ENCODE measurements at regions not wholly inside any gene's neighbourhood (a gene's known extent, or its start where the extent isn't known, plus 50 kb on each side); places are given as distances from the start of the nearest gene placed in this dataset.

DNA sequence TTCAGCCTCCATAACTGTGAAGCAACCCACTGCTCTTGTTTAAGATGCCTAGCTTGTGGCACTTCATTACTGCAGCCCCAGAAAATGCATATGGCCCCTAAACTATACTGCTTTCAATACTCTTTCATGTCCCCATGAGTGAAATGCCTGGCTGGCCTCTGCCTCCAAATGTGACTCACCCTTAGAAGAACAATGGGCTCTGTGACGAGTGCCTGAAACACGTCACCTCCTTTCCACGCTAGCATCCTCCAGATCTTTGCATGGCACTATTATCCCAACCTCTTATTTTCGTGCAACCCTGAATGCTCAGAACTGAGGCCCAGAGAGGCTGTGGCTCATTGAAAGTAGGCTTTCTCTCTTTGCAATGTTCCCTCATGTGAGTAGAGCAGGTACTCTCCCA lies 233.1 kb downstream of the CBLN1 start:
- Histone ChIP-seq H3K4me3 (no peak overlapping the region), H3K27me3 (no peaks in the 10 kb centered on the region), H3K4me1 (no peaks in the 10 kb centered on the region), H3K9me3 (no peaks in the 10 kb centered on the region), H3K36me3 (no peaks in the 10 kb centered on the region), H3K27ac (no peak overlapping the region)
- 72% methylated on average over 4 of the region's 4 CpGs for WGBS
- TF ChIP-seq, protein P1, sequence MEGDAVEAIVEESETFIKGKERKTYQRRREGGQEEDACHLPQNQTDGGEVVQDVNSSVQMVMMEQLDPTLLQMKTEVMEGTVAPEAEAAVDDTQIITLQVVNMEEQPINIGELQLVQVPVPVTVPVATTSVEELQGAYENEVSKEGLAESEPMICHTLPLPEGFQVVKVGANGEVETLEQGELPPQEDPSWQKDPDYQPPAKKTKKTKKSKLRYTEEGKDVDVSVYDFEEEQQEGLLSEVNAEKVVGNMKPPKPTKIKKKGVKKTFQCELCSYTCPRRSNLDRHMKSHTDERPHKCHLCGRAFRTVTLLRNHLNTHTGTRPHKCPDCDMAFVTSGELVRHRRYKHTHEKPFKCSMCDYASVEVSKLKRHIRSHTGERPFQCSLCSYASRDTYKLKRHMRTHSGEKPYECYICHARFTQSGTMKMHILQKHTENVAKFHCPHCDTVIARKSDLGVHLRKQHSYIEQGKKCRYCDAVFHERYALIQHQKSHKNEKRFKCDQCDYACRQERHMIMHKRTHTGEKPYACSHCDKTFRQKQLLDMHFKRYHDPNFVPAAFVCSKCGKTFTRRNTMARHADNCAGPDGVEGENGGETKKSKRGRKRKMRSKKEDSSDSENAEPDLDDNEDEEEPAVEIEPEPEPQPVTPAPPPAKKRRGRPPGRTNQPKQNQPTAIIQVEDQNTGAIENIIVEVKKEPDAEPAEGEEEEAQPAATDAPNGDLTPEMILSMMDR (IDR thresholded peaks at IDR 0.05), result no peak
- TF ChIP-seq POLR2A (IDR thresholded peaks at IDR 0.05) (no peak), POLR2AphosphoS5 (IDR thresholded peaks at IDR 0.05) (no peak), EP300 (IDR thresholded peaks at IDR 0.05) (no peak)
- DNase-seq (ENCODE audit: low spot score in 2 of 2), result no peak

DNA sequence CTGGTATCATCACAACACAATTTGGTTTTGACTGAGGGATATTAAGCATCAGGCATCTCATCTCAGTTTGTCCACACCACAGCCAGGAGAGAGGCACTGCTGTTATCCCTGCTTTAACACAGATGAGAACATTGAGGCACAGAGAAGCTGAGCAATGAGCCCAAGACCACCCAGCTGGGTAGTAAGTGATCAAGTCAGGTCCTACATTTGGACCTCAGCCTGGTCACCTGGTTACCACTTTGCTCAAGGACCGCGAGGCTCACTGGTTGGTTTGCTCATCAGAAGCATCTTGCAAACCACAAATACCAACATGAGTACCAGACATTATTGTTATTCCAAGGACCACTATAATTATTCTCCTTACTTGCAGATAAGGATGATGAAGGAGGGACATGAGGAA lies 245.5 kb downstream of the CBLN1 start:
- no peaks in the 10 kb centered on the region for H3K4me1 ChIP-seq
- TF ChIP-seq EP300 (IDR thresholded peaks at IDR 0.05), result no peak
- no peak for TF ChIP-seq POLR2AphosphoS5 (IDR thresholded peaks at IDR 0.05)
- TF ChIP-seq, protein P1 (IDR thresholded peaks at IDR 0.05), result no peak
- TF ChIP-seq POLR2A (IDR thresholded peaks at IDR 0.05), result no peak
- H3K27ac ChIP-seq, result no peak overlapping the region
- WGBS, result 100% methylated on average over 2 of the region's 2 CpGs
- H3K4me3 ChIP-seq, result no peak overlapping the region
- no peaks in the 10 kb centered on the region for H3K9me3 ChIP-seq
- DNase-seq (ENCODE audit: low spot score in 2 of 2), result no peak
- H3K36me3 ChIP-seq, result no peaks in the 10 kb centered on the region
- no peaks in the 10 kb centered on the region for H3K27me3 ChIP-seq

DNA sequence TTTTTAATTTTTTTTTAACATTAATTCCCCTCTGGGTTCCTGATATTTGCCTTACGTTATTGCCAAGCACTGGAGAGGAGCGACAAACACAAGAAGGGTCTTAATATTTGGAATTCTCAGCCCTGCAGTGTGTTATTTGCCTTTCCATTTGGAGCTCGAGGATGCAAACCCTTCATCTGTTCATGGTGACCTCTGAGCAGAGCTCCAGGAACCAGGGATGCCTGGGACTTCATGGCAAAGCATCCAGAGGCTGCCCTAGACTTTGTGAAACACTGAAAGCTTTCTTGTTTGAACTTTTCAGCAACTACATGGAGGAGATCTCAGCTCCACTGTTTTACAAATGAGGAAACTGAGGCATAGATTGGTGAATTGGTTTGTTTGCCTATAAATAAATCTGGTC lies 254.2 kb downstream of the CBLN1 start:
- no peaks in the 10 kb centered on the region for H3K9me3 ChIP-seq
- H3K27me3 ChIP-seq, result no peaks in the 10 kb centered on the region
- no peak overlapping the region for H3K27ac ChIP-seq
- H3K4me3 ChIP-seq, result no peak overlapping the region
- no peak for DNase-seq (ENCODE audit: low spot score in 2 of 2)
- no peaks in the 10 kb centered on the region for H3K4me1 ChIP-seq
- WGBS, result 64% methylated on average over 3 of the region's 3 CpGs
- no peaks in the 10 kb centered on the region for H3K36me3 ChIP-seq
- TF ChIP-seq POLR2A (IDR thresholded peaks at IDR 0.05) (no peak), EP300 (IDR thresholded peaks at IDR 0.05) (no peak), POLR2AphosphoS5 (IDR thresholded peaks at IDR 0.05) (no peak)
- TF ChIP-seq, protein P1 (IDR thresholded peaks at IDR 0.05), result no peak

DNA sequence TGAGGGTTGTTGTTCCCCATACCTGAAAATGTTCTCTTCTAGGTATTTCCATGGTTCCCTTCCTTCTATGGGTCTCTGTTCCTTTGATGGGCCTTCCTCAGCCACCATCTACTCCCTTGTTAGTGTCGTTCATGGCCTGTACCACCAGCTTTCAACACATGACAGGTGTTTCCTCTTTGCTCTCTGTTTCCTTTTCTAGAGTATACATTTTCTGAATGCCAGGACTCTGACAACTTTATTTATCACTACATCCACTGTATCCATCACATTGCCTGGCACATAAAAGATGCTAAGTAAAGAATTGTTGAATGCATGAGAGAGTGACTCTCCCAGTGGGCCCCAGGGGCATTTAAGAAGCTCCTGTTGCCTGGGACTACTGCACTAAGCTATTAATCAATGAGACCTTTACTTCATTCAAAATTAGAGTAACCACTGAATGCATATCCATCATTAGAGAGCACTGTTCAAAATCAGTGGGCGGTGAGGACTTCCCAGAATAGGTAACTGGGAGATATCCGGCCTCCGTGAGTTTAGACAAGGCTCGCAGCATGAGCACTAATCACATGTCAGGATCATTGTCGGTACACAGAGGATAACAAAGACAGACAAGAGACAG lies 255.0 kb downstream of the CBLN1 start:
- Histone ChIP-seq H3K9me3 (no peaks in the 10 kb centered on the region), H3K4me3 (no peak overlapping the region), H3K4me1 (no peaks in the 10 kb centered on the region), H3K36me3 (no peaks in the 10 kb centered on the region), H3K27me3 (no peaks in the 10 kb centered on the region), H3K27ac (no peak overlapping the region)
- 76% methylated on average over 6 of the region's 6 CpGs for WGBS
- no peak for TF ChIP-seq POLR2A (IDR thresholded peaks at IDR 0.05)
- TF ChIP-seq EP300 (IDR thresholded peaks at IDR 0.05), result no peak
- DNase-seq (ENCODE audit: low spot score in 2 of 2), result no peak

DNA sequence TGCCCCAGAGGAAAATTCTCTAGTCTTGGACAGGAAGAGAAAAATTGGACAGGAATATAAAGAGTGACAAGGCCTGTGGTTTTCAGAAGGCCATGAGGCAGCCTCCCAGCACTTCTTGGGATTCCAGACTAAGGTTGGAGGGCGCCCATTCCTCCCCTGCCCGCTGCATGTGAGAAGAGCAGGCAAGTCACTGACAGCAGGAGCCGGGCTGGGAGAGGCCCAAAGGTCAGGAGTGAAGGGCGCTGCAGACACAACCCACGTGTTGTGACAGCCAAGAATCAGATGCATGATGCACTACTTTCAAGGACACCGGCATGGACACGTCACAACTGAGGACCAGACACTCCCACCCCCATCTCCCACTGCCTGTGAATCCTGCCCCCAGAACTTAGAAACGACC lies 256.7 kb downstream of the CBLN1 start:
- H3K36me3 ChIP-seq, result no peaks in the 10 kb centered on the region
- H3K9me3 ChIP-seq, result no peaks in the 10 kb centered on the region
- TF ChIP-seq, protein P1 (IDR thresholded peaks at IDR 0.05), result no peak
- TF ChIP-seq EP300 (IDR thresholded peaks at IDR 0.05) (no peak), POLR2A (IDR thresholded peaks at IDR 0.05) (no peak), POLR2AphosphoS5 (IDR thresholded peaks at IDR 0.05) (no peak)
- WGBS, result 70% methylated on average over 8 of the region's 8 CpGs
- no peak for DNase-seq (ENCODE audit: low spot score in 2 of 2)
- no peaks in the 10 kb centered on the region for H3K4me1 ChIP-seq
- H3K27me3 ChIP-seq, result no peaks in the 10 kb centered on the region
- no peak overlapping the region for H3K4me3 ChIP-seq
- H3K27ac ChIP-seq, result no peak overlapping the region

DNA sequence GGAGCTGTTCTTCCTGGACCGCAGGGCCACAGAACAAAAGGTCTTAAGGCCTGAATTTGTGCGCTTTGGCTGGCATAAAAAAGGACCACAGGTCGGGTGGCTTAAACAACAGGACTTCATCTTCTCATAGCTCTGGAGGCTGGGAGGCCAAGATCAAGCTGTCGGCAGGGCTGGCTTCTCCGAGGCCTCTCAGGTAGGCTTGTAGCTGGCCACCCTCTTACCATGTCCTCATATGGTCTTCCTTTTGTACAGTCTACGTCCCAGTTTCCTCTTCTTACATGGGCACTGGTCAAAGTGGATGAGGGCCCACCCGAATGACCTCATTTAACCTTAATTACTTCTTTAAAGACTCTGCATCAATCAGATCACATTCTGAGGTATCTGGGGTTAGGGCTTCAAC lies 257.6 kb downstream of the CBLN1 start:
- TF ChIP-seq POLR2AphosphoS5 (IDR thresholded peaks at IDR 0.05), result no peak
- TF ChIP-seq, protein P1 (IDR thresholded peaks at IDR 0.05), result no peak
- no peak for TF ChIP-seq POLR2A (IDR thresholded peaks at IDR 0.05)
- no peak for TF ChIP-seq EP300 (IDR thresholded peaks at IDR 0.05)
- Histone ChIP-seq H3K4me3 (no peak overlapping the region), H3K9me3 (no peaks in the 10 kb centered on the region), H3K27ac (no peak overlapping the region), H3K4me1 (no peaks in the 10 kb centered on the region), H3K27me3 (peaks cover 2% of the 10 kb centered on the region), H3K36me3 (no peaks in the 10 kb centered on the region)
- 78% methylated on average over 7 of the region's 7 CpGs for WGBS
- no peak for DNase-seq (ENCODE audit: low spot score in 2 of 2)

Data from suprapubic skin (tissue), 4 donors.